ENCODE measurements at regions not wholly inside any gene's neighbourhood (a gene's known extent, or its start where the extent isn't known, plus 50 kb on each side); places are given as distances from the start of the nearest gene placed in this dataset.

DNA sequence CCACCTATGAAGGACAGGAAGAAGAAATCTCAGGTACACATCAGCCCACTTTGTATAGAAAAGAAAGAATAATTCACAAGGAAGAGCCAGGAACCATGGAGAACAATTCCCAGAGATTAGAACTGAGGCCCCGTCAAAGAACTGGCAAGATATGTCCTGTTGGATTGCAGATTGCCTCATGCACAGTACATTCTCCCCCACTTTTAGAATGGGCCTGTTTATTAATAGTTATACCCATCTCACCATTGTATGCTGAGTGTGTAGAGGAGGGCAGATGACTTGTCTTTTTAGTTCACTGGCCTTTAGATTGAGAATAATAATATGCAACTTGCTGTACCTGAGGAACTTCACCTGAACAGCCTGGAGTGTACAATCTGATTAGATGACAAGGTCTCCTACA lies 315.6 kb upstream of the HAND2 start (continued):
- TF ChIP-seq RNF2 (IDR thresholded peaks at IDR 0.05; ENCODE audit: borderline replicate concordance, low read depth, low read length, missing control alignments, poor library complexity, severe bottlenecking): no peak
- no peak for TF ChIP-seq ZNF274 (IDR thresholded peaks at IDR 0.05; ENCODE audit: borderline replicate concordance, extremely low read depth, low read length)
- TF ChIP-seq TEAD4 (IDR thresholded peaks at IDR 0.05; ENCODE audit: low read depth, low read length): no peak
- no peak for TF ChIP-seq KDM1A (IDR thresholded peaks at IDR 0.05; ENCODE audit: borderline replicate concordance, low read length)
- no peak for TF ChIP-seq CEBPB (IDR thresholded peaks at IDR 0.05; ENCODE audit: low read depth, low read length)
- no peak for TF ChIP-seq KDM5A (IDR thresholded peaks at IDR 0.05; ENCODE audit: low read length)
